GM06990 (cell line): ENCODE measurements at regions not wholly inside any gene's neighbourhood (a gene's known extent, or its start where the extent isn't known, plus 50 kb on each side); places are given as distances from the start of the nearest gene placed in this dataset.

Experiments used
- DNase-seq: peaks from one replicate; pipeline ENCODE4 v3.0.0-alpha.2; 2011; ENCODE audit not compliant: insufficient read length; ENCODE audit errors: extremely low read depth
- H3K27me3 ChIP-seq: replicated peaks from 2 replicates; pipeline ENCODE4 v1.6.0; 2011; ENCODE audit warnings: low read length; ENCODE audit not compliant: control insufficient read depth, insufficient read depth
- H3K36me3 ChIP-seq: 2 replicates; pipeline ENCODE4 v1.5.1; 2011; ENCODE audit warnings: low read length; ENCODE audit not compliant: control insufficient read depth, insufficient read depth
- H3K4me3 ChIP-seq: replicated peaks from 2 replicates; pipeline ENCODE4 v1.5.1; 2011; ENCODE audit warnings: low read depth, mild to moderate bottlenecking, control low read depth, low read length
- TF ChIP-seq, protein P1 (sequence below): IDR thresholded peaks from 2 replicates; pipeline ENCODE4 v1.5.1; 2011; ENCODE audit warnings: low read length, control low read depth, mild to moderate bottlenecking, inconsistent platforms; ENCODE audit not compliant: insufficient read depth, poor library complexity, severe bottlenecking

DNA sequence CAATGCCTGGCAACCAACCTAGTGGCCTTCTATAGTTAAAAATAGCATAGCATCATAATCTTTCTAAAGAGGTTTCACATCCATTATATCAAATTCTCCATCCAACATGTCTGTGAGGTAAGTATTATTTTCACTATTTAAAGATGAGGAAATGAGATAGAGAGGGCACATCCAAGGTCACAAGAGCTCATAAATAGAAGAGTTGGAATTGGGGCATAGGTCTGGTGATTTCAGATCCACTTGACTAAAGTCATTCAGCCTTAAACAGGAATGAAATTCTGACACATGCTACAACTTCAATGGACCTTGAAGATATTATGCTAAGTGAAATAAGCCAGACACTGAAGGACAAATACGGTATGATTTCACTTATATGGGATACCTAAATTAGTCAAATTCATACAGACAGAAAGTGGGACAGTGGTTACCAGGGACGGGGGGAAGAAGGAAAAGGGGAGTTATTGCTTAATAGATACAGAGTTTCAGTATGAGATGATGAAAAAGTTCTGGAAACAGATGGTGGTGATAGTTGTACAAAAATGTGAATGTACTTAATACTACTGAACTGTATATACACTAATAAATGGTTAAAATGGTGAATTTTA lies 259.6 kb upstream of the NR4A3 start:
- peak; percentile 27 for DNase-seq
- Histone ChIP-seq H3K27me3 (no peaks in the 10 kb centered on the region), H3K4me3 (no peak overlapping the region), H3K36me3 (no peaks in the 10 kb centered on the region)
- TF ChIP-seq, protein P1, sequence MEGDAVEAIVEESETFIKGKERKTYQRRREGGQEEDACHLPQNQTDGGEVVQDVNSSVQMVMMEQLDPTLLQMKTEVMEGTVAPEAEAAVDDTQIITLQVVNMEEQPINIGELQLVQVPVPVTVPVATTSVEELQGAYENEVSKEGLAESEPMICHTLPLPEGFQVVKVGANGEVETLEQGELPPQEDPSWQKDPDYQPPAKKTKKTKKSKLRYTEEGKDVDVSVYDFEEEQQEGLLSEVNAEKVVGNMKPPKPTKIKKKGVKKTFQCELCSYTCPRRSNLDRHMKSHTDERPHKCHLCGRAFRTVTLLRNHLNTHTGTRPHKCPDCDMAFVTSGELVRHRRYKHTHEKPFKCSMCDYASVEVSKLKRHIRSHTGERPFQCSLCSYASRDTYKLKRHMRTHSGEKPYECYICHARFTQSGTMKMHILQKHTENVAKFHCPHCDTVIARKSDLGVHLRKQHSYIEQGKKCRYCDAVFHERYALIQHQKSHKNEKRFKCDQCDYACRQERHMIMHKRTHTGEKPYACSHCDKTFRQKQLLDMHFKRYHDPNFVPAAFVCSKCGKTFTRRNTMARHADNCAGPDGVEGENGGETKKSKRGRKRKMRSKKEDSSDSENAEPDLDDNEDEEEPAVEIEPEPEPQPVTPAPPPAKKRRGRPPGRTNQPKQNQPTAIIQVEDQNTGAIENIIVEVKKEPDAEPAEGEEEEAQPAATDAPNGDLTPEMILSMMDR = no peak

DNA sequence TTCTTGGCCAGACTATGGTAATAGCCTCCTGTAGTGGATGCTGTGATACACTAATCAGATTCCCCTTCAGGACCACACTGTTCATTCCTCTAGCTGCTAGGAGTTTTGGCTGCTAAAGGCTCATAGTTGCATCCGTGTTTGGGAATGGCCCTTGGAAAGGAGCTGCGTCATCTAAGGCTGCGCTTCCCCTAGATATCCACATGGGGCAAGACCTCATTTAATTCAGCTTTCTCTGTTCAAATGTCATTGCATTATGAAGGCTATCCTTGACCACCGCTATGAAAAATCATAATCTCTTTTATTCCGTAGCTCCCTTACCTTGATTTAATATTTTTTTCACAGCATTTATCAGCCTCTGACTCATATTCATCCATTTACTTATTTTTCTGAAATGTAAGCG lies 258.3 kb upstream of the NR4A3 start:
- no peak for DNase-seq
- H3K4me3 ChIP-seq = no peak overlapping the region
- H3K36me3 ChIP-seq = no peaks in the 10 kb centered on the region
- TF ChIP-seq, protein P1 = peak; percentile 10
- H3K27me3 ChIP-seq = no peaks in the 10 kb centered on the region

DNA sequence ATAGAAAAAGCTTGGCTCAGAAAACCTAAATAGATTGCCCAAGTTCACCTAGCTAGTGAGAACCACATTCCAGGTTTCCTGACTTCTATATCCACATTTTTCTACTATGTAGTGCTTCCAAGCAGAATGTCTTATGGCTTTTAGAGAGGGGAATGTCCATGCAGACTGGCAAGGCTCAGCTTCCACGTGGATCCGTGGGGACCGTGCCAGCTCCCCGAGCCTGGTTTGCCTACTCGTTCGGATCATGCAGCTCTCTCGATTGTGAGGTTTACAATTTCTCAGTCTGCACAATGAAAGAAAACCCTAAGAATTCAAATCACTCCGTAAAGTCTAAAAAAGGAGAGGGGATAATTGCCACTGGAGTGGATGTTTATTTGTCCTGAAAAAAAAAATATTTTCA lies 256.5 kb upstream of the NR4A3 start:
- no peak overlapping the region for H3K4me3 ChIP-seq
- no peak for DNase-seq
- H3K36me3 ChIP-seq = no peaks in the 10 kb centered on the region
- TF ChIP-seq, protein P1 = no peak
- no peaks in the 10 kb centered on the region for H3K27me3 ChIP-seq

DNA sequence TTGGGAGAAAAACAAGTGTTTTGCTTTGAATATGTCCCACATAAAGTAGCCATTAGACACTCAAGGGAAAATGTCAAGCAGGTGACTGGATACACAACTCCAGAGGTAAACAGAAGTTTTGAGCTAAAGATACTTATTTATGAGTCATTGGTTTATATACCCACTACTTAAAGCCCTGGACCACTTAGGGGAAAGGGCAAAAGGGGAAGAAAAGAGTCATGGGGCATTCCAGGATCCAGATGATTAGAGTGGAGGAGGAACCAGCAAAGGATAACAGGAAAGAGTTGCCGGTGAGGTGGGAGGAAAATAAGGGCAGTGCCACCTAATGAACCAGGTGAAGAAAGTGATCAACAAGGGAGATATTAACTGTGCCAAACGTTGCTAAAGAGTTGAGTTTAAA lies 254.2 kb upstream of the NR4A3 start:
- no peaks in the 10 kb centered on the region for H3K27me3 ChIP-seq
- no peak overlapping the region for H3K4me3 ChIP-seq
- DNase-seq = no peak

DNA sequence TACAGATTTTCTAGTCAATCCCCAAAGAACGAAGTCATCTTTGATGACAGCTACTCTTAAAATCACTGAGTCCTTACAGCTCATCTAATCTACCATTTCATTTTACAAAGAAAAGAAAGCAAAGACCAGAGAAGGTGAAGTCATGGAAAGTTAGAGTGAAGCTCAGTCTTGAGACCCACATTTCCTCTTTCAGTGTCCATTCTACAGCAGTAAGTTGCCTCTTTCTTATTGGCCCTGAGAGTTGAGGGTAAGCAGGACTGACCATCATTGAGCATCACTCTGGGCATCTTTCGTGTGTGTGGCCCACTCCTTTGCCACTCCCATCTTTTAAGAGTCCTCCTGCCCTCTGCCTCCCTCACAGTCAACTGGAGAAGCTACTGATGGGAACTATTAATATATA lies 251.8 kb upstream of the NR4A3 start:
- H3K36me3 ChIP-seq = no peaks in the 10 kb centered on the region
- TF ChIP-seq, protein P1 = no peak
- H3K4me3 ChIP-seq = no peak overlapping the region
- DNase-seq = no peak
- no peaks in the 10 kb centered on the region for H3K27me3 ChIP-seq

More for the DNA sequence above, 254.2 kb upstream of the NR4A3 start:
- TF ChIP-seq, protein P1 = no peak
- no peaks in the 10 kb centered on the region for H3K36me3 ChIP-seq

DNA sequence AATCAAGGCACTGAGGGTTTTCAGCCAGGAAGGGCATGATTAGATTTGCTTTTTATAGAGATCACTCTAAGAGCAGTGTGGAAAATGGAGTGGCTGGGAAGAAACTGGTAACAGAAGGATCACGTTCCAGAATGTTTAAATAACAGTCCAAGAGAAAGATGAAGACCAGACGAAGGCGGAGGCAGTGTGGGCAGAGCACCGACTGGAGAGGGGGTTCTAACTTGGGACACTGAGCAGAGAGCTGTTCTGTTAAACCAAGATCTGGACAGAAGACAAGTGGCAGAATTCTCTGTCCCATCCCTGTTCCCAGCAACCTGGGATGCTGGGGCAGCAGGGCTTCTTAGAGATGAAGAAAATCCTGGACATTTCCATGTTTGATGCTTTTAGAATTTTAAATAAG lies 249.1 kb upstream of the NR4A3 start:
- no peak for DNase-seq
- TF ChIP-seq, protein P1 = no peak
- H3K36me3 ChIP-seq = no peaks in the 10 kb centered on the region

More for the DNA sequence above, 249.1 kb upstream of the NR4A3 start:
- no peaks in the 10 kb centered on the region for H3K27me3 ChIP-seq
- no peak overlapping the region for H3K4me3 ChIP-seq
